BE2C (cell line): ENCODE measurements at regions not wholly inside any gene's neighbourhood (a gene's known extent, or its start where the extent isn't known, plus 50 kb on each side); places are given as distances from the start of the nearest gene placed in this dataset.

Experiments
- DNase-seq: peaks from one replicate; pipeline ENCODE4 v3.0.0-alpha.2; 2020
- H3K27me3 ChIP-seq: fragments of 250-450 bp; sonication (Bioruptor Pico); 2 replicates; pipeline ENCODE4 v1.5.1; 2020; ENCODE audit warnings: mild to moderate bottlenecking
- H3K36me3 ChIP-seq: fragments of 250-450 bp; sonication (Bioruptor Pico); 2 replicates; pipeline ENCODE4 v1.5.1; 2020; ENCODE audit warnings: mild to moderate bottlenecking
- H3K4me1 ChIP-seq: fragments of 250-450 bp; sonication (Bioruptor Pico); 2 replicates; pipeline ENCODE4 v1.5.1; 2020
- H3K4me3 ChIP-seq: 2 replicates; pipeline ENCODE4 v1.5.1; 2011; ENCODE audit warnings: low read depth, low read length
- H3K9me3 ChIP-seq: fragments of 250-450 bp; sonication (Bioruptor Pico); 2 replicates; pipeline ENCODE4 v1.5.1; 2020
- CTCF ChIP-seq: IDR thresholded peaks from 2 replicates; pipeline ENCODE4 v1.5.1; 2012; ENCODE audit warnings: mild to moderate bottlenecking, low read depth, low read length

- Histone ChIP-seq H3K4me3 (no peak overlapping the region), H3K36me3 (no peaks in the 10 kb centered on the region), H3K9me3 (no peaks in the 10 kb centered on the region), H3K4me1 (no peaks in the 10 kb centered on the region), H3K27me3 (no peaks in the 10 kb centered on the region)
- DNase-seq: no peak
- TF ChIP-seq CTCF: no peak
Observed at GRCh38 chr6:126812651-126813050, 305.8 kb upstream of the RSPO3 start.

GRCh38 chr6:126820634-126821033 is 297.8 kb upstream of the RSPO3 start:
- DNase-seq: no peak
- no peaks in the 10 kb centered on the region for H3K27me3 ChIP-seq
- no peaks in the 10 kb centered on the region for H3K4me1 ChIP-seq
- no peaks in the 10 kb centered on the region for H3K9me3 ChIP-seq
- H3K36me3 ChIP-seq: no peaks in the 10 kb centered on the region
- no peak for TF ChIP-seq CTCF
- no peak overlapping the region for H3K4me3 ChIP-seq

GRCh38 chr6:126821706-126822105 is 296.8 kb upstream of the RSPO3 start:
- no peaks in the 10 kb centered on the region for H3K4me1 ChIP-seq
- H3K27me3 ChIP-seq: no peaks in the 10 kb centered on the region
- H3K9me3 ChIP-seq: no peaks in the 10 kb centered on the region
- DNase-seq: no peak
- no peak for TF ChIP-seq CTCF
- H3K4me3 ChIP-seq: no peak overlapping the region
- no peaks in the 10 kb centered on the region for H3K36me3 ChIP-seq

GRCh38 chr6:126824226-126824625 is 294.2 kb upstream of the RSPO3 start:
- Histone ChIP-seq H3K9me3 (no peaks in the 10 kb centered on the region), H3K4me1 (no peaks in the 10 kb centered on the region), H3K36me3 (no peaks in the 10 kb centered on the region), H3K4me3 (no peak overlapping the region), H3K27me3 (no peaks in the 10 kb centered on the region)
- no peak for TF ChIP-seq CTCF
- no peak for DNase-seq

GRCh38 chr6:126824815-126825214 is 293.7 kb upstream of the RSPO3 start:
- Histone ChIP-seq H3K36me3 (no peaks in the 10 kb centered on the region), H3K4me3 (no peak overlapping the region), H3K9me3 (no peaks in the 10 kb centered on the region), H3K4me1 (no peaks in the 10 kb centered on the region), H3K27me3 (no peaks in the 10 kb centered on the region)
- no peak for DNase-seq
- no peak for TF ChIP-seq CTCF

GRCh38 chr6:126826166-126826714 is 292.2 kb upstream of the RSPO3 start:
- no peaks in the 10 kb centered on the region for H3K4me1 ChIP-seq
- no peaks in the 10 kb centered on the region for H3K27me3 ChIP-seq
- H3K9me3 ChIP-seq: no peaks in the 10 kb centered on the region
- H3K36me3 ChIP-seq: no peaks in the 10 kb centered on the region
- TF ChIP-seq CTCF: no peak
- no peak for DNase-seq
- no peak overlapping the region for H3K4me3 ChIP-seq
